Body of pancreas (tissue), 4 donors: ENCODE measurements at regions not wholly inside any gene's neighbourhood (a gene's known extent, or its start where the extent isn't known, plus 50 kb on each side); places are given as distances from the start of the nearest gene placed in this dataset.

ENCODE experiments used
- ATAC-seq: fragments of 150-250 bp; one replicate; pipeline ENCODE4 v1.9.1; 2016
- DNase-seq, 4 donors: peaks; one replicate each; pipeline ENCODE4 v3.0.0-alpha.2; 2019
- H3K27ac ChIP-seq, 4 donors: fragments of 200-600 bp; sonication (generic); 1 replicate in 3 of 4; 2 replicates in 1 of 4; pipeline versions ENCODE4 v1.5.1 to v1.6.1; 2016 to 2019; ENCODE audit warnings: mild to moderate bottlenecking in 1 of 4, mixed read lengths in 1 of 4, moderate library complexity in 1 of 4
- H3K27me3 ChIP-seq, 2 donors: fragments of 200-600 bp; sonication (generic); one replicate each; pipeline ENCODE4 v1.6.0; 2016; ENCODE audit warnings: mild to moderate bottlenecking in 1 of 2
- H3K36me3 ChIP-seq, 2 donors: fragments of 200-600 bp; sonication (generic); replicated peaks in 1 of 2; 2 replicates each; pipeline ENCODE4 v1.5.1; 2016; ENCODE audit warnings: low read depth in 2 of 2; ENCODE audit not compliant: insufficient read depth in 1 of 2
- H3K4me1 ChIP-seq: fragments of 200-600 bp; sonication (generic); one replicate; pipeline ENCODE4 v1.6.0; 2016
- H3K4me3 ChIP-seq, 2 donors: fragments of 200-600 bp; sonication (generic); 1 replicate in 1 of 2; 2 replicates in 1 of 2; pipeline ENCODE4 v1.5.1; 2016 to 2019
- H3K9me3 ChIP-seq, 3 donors: fragments of 200-600 bp; sonication (generic); 1 replicate in 2 of 3; 2 replicates in 1 of 3; pipeline ENCODE4 v1.5.1; 2016
- POLR2A ChIP-seq, 3 donors: fragments of 450-650 bp; IDR thresholded peaks; one replicate each; pipeline ENCODE4 v1.6.1; 2016; ENCODE audit warnings: antibody characterized with exemption in 3 of 3, mild to moderate bottlenecking in 2 of 3
- WGBS, 2 donors: methylation state at CpG; one replicate each; pipeline ENCODE4 v1.1.5; 2017; 5-methylcytosine and 5-hydroxymethylcytosine counted together
- intact Hi-C: fragments of 100-400 bp; cut with DNase I; formaldehyde crosslinking; loops from one replicate; pipeline ENCODE4 v1.15.1; 2023
- TF ChIP-seq, protein P1 (sequence below), 7 experiments: fragments of 450-650 bp in 4 of 7; fragments of 200-600 bp in 3 of 7; sonication (generic) in 3 of 7; IDR thresholded peaks; one replicate each; pipeline ENCODE4 v1.5.1; 2016 to 2019; ENCODE audit warnings: antibody characterized with exemption in 7 of 7

DNA sequence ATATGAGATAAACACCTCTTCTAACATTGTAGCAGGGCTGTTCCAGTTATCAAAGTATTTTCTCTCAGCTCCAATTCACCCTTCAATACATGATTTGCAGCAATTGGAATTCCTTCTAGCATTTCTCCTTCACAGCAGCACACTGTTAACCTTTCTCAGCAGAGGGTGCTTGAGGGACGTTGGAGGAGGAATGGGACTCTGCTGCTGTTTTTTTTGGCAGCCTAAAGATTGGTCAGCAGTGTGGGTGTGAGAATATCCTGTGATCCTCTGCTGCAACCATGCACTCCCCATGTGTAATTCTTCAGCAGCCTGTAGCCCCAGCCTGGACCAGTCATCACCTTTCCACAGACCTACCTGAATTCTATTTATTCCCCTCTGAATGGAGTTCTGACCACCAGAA, 1708.9 kb upstream of the CELF4 start:
- no peak overlapping the region for H3K4me3 ChIP-seq
- H3K27ac ChIP-seq: no peak overlapping the region
- intact Hi-C loops: no loop called here
- DNase-seq: no peak
- TF ChIP-seq, protein P1, sequence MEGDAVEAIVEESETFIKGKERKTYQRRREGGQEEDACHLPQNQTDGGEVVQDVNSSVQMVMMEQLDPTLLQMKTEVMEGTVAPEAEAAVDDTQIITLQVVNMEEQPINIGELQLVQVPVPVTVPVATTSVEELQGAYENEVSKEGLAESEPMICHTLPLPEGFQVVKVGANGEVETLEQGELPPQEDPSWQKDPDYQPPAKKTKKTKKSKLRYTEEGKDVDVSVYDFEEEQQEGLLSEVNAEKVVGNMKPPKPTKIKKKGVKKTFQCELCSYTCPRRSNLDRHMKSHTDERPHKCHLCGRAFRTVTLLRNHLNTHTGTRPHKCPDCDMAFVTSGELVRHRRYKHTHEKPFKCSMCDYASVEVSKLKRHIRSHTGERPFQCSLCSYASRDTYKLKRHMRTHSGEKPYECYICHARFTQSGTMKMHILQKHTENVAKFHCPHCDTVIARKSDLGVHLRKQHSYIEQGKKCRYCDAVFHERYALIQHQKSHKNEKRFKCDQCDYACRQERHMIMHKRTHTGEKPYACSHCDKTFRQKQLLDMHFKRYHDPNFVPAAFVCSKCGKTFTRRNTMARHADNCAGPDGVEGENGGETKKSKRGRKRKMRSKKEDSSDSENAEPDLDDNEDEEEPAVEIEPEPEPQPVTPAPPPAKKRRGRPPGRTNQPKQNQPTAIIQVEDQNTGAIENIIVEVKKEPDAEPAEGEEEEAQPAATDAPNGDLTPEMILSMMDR (IDR thresholded peaks at IDR 0.05): peak in 2 of 7 experiments; percentile 6 to 35
- no peak for TF ChIP-seq POLR2A (IDR thresholded peaks at IDR 0.05)
- H3K4me1 ChIP-seq: no peaks in the 10 kb centered on the region
- no peak for ATAC-seq
- 24 to 30% methylated on average over 1 of the region's 1 CpG for WGBS, 2 donors
- no peaks in the 10 kb centered on the region for H3K9me3 ChIP-seq
- no peaks in the 10 kb centered on the region for H3K36me3 ChIP-seq
- no peaks in the 10 kb centered on the region for H3K27me3 ChIP-seq

DNA sequence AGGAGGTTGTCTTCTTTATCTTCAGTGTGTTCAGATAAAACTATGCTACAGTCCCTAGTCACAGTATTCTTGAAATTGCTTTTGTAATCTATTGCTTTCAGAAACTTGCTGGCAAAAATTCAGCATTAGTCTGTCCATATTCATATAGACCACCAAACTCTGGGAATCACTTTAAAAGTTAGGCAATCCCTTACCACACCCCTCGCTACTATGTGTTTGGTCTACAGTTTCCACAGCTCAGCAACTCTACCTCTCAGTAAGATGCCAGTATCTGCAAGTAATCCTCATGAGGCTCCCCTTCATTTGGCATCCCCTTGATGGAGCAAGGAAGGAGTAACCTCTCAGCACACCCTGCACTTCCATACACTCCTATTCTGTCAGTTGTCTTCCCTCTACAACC, 1706.6 kb upstream of the CELF4 start:
- TF ChIP-seq POLR2A (IDR thresholded peaks at IDR 0.05): no peak
- TF ChIP-seq, protein P1 (IDR thresholded peaks at IDR 0.05): no peak
- WGBS, 2 donors: 83 to 95% methylated on average over 1 of the region's 1 CpG
- Histone ChIP-seq H3K27me3 (no peaks in the 10 kb centered on the region), H3K4me1 (no peaks in the 10 kb centered on the region), H3K4me3 (no peak overlapping the region), H3K36me3 (no peaks in the 10 kb centered on the region), H3K9me3 (no peaks in the 10 kb centered on the region), H3K27ac (no peak overlapping the region)
- DNase-seq (no peak), ATAC-seq (no peak)
- intact Hi-C loops: no loop called here

DNA sequence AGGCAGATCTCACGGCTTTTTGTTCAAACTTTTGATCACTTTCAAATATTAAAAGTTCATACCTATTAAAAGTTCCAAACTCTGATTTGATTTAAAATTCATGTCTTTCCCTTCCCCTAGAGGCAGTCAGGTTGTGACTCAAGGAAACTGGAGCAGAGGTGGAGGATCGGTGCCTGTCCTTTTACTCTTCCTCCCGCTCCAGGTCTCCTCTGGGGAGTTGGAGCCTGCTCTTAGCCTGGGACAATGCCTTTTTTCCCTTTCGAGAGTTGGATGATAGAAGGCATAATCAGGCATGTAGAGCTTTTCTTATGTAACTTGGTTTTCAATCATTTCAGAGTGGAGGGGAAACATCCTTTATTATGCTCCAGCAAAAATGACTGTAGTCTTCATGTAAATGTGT, 1706.1 kb upstream of the CELF4 start:
- TF ChIP-seq POLR2A (IDR thresholded peaks at IDR 0.05): no peak
- TF ChIP-seq, protein P1 (IDR thresholded peaks at IDR 0.05): no peak
- intact Hi-C loops: no loop called here
- Histone ChIP-seq H3K36me3 (no peaks in the 10 kb centered on the region), H3K4me3 (no peak overlapping the region), H3K9me3 (no peaks in the 10 kb centered on the region), H3K27ac (no peak overlapping the region), H3K27me3 (no peaks in the 10 kb centered on the region), H3K4me1 (no peaks in the 10 kb centered on the region)
- no peak for ATAC-seq
- WGBS, 2 donors: 69 to 84% methylated on average over 4 of the region's 4 CpGs
- DNase-seq: no peak

DNA sequence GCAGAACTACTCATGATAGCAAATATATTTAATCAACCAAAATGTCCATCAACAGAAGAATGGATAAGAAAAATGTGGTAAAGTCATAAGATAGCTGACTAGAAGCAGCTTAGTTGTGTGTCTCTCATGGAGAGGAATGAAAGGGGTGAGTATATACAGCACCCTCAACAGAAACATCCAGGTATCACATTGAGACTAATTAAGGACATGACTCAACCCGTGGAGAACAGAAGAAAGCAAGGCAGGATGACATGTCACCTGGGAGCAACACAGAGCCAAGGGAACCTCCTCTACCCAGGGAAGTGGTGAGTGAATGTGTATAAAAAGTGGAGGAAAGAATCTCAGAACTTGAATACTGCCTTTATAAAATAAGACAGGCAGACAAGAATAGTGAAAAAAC, 1695.0 kb upstream of the CELF4 start:
- H3K9me3 ChIP-seq: no peaks in the 10 kb centered on the region
- no peaks in the 10 kb centered on the region for H3K4me1 ChIP-seq
- intact Hi-C loops: no loop called here
- 59 to 88% methylated on average over 1 of the region's 1 CpG for WGBS, 2 donors
- H3K27ac ChIP-seq: no peak overlapping the region
- DNase-seq (no peak), ATAC-seq (no peak)
- TF ChIP-seq POLR2A (IDR thresholded peaks at IDR 0.05): no peak
- TF ChIP-seq, protein P1 (IDR thresholded peaks at IDR 0.05): no peak
- H3K4me3 ChIP-seq: no peak overlapping the region
- no peaks in the 10 kb centered on the region for H3K27me3 ChIP-seq
- no peaks in the 10 kb centered on the region for H3K36me3 ChIP-seq

DNA sequence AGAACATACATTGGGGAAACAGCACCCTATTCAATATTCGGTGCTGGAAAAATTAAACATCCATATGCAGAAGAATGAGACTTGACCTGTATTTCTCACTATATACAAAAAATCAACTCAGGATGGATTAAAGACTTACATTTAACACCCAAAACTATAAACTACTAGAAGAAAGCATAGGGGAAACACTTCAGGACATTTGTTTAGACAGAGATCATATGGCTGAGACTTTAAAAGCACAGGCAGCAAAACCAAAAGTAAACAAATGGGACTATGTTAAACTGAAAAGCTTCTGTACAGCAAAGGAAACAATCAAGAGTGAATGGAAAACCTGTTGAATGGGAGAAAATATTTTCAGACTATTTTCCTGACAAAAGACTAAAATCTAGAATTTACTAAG, 1694.1 kb upstream of the CELF4 start:
- Histone ChIP-seq H3K4me3 (no peak overlapping the region), H3K9me3 (no peaks in the 10 kb centered on the region), H3K27ac (no peak overlapping the region), H3K27me3 (no peaks in the 10 kb centered on the region), H3K36me3 (no peaks in the 10 kb centered on the region), H3K4me1 (no peaks in the 10 kb centered on the region)
- DNase-seq: no peak
- 81 to 94% methylated on average over 1 of the region's 1 CpG for WGBS, 2 donors
- TF ChIP-seq POLR2A (IDR thresholded peaks at IDR 0.05): no peak
- TF ChIP-seq, protein P1 (IDR thresholded peaks at IDR 0.05): no peak
- ATAC-seq: no peak
- intact Hi-C loops: no loop called here
